GM11168 (cell line): ENCODE measurements at regions not wholly inside any gene's neighbourhood (a gene's known extent, or its start where the extent isn't known, plus 50 kb on each side); places are given as distances from the start of the nearest gene placed in this dataset.
"Not testable (repeated sequence)": the region's sequence is repeated elsewhere in the genome, so short reads cannot be mapped to it uniquely, and the experiment has no call there.

Experiments
- in situ Hi-C: fragments of 300-500 bp; cut with MboI; formaldehyde crosslinking; loops from one replicate; pipeline ENCODE4 v1.12.0; 2022; ENCODE audit warnings: low sequenced_read_pairs; ENCODE audit not compliant: unreplicated experiment

GRCh38 chr19:13712767-13713201, 51.5 kb upstream of the MRI1 start:
- in situ Hi-C loops = loop anchor here (10.0 kb wide), 1 partner anchor 108 kb away; no protein-coding TSS in a partner anchor

- in situ Hi-C loops = no loop called here
Measured at GRCh38 chr19:13707915-13708314, 56.4 kb upstream of the MRI1 start.

DNA sequence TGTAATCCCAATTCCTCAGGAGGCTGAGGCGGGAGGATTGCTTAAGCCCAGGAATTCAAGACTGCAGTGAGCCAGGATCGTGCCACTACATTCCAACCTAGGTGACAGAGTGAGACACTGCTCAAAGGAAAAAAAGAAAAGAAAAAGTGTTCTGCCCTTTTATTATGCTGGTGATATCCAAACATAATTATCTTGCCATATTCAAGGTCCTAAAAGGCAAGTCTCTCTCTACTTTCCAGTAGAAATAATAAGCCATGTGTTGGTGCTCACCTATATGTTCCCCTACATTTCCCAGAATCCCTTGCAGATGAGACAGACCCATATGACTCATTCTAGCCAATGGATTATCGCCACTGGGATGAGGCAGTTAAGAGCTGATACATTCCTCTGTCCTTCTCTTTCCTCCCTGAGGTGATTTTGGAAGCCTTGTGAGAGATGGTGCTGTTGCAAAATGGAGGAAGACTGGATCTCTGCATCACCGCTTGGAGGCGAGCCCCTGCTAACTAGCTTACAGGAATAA, 58.3 kb upstream of the MRI1 start:
- in situ Hi-C loops = no loop called here

- in situ Hi-C loops = no loop called here
Measured at GRCh38 chr19:13705201-13705600, 59.1 kb upstream of the MRI1 start.

- in situ Hi-C loops = no loop called here
Measured at GRCh38 chr19:13701624-13702023, 62.7 kb upstream of the MRI1 start.

DNA sequence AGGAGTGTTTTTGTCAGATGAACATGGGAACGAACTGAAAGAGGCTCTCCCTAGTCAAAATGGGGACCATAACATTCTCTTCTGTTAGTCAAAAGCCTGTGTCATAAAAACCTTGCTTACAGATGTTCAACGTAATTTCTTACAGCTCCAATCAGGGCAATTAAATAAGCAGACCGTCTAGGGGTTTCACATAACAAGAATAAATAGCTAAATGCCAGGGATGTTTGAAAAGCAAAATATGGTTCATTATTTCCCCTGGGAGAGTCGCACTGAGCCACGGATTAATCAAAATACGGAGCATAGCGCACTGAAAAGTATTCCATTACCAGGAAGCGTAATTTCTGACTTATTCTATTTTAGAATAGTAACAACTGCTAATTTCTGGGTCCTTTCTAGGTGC, 63.7 kb upstream of the MRI1 start:
- in situ Hi-C loops = no loop called here

DNA sequence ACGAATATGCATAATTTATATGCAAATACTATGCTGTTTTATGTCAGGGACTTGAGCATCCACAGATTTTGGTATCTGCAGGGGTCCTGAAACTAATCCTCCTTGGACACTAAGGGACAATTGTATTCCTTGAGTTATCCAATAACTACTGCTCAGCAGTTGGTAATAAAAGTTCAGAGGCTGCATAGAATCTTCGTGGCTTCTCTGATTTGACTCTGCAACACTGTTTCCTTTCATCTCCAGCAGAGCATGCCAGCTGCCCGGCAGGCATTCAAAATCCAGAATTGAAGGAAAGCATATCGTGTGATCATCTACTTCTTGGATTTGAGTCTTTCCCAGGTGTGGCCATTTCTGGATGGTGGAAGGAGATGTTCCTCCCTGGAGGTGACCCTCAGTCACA, 64.5 kb upstream of the MRI1 start:
- in situ Hi-C loops = no loop called here

- in situ Hi-C loops = no loop called here
Measured at GRCh38 chr19:13696839-13697238, 67.5 kb upstream of the MRI1 start.

- in situ Hi-C loops = no loop called here
Measured at GRCh38 chr19:13693889-13694288, 70.4 kb upstream of the MRI1 start.

DNA sequence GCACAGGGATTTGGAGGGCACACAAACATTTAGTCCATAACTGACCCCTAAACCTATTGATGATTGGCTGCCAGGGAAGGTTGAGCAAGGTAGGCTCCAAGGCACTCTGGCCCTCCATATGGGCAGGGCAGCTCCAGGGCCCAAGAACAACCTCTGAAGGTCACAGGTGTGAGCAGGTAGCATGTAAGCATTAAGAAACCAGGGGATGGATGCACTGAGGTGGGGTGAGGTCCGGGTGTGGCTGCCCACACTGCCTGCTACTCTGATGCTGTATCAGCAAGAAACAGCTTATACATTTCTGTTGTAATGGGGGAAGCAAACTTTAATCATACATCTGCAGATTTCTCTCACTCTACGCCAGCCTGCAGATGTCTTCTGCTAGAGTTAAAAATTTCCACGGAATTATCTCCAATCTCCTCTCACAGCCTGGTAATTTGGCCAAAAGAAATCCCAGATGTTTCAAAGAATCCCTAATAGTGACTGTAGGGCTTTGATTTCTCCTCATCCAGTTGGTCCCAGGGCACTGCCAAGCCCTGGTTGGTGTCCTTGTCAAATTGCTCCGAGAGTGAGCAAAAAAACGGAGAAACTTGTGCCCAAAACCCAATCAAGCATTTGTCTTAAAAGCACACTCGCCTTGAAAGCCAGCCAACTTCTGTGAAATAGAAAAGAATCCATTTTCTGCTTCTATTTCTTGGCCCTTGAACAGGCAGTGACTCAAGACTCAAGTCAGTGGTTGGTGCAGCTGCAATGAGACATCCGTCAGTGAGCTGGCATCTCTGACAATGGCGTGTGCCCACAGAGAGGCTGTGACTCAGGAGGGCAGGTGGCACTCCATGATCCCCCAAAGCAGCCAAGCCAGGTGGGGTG, 72.5 kb upstream of the MRI1 start:
- in situ Hi-C loops = no loop called here

- in situ Hi-C loops = no loop called here
Measured at GRCh38 chr19:13689085-13689484, 75.2 kb upstream of the MRI1 start.

DNA sequence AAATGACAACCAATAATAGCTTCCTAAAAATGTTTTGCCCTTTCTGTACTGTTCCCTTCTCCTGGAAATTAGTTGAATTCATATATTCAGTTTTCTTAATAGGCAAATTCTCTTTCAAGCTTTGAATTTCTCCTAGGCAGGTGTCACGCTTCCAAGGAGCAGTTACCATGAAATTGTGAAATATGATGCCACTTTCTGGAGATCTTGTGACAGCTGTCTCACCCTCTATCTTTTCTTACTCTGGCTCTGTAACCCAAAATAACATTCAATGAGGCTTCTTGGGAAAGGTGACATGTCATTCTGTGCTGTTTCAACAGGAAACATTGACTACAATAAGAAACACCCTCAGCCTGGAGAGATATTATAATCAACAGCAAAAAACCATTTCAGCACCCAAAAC, 80.3 kb upstream of the MRI1 start:
- in situ Hi-C loops = no loop called here

DNA sequence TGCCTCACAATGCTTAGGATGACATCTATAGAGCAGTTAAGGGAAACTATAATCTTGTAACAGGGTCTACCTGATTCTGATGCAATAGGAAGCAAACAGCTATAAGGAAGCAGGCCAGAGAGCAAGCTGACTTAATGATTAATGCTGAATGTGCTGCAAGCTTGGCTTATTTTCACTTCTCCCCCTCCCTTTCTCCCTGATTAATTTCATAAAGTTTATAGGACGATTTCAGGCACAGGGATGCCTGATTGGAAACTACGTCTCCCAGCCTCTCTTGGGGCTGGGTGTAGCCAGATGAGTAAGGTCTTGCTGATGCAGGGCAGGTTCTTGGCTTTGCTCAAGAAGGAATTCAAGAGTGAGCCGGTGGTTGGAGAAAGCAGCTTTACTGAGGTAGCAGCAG, 82.8 kb upstream of the MRI1 start:
- in situ Hi-C loops = no loop called here

DNA sequence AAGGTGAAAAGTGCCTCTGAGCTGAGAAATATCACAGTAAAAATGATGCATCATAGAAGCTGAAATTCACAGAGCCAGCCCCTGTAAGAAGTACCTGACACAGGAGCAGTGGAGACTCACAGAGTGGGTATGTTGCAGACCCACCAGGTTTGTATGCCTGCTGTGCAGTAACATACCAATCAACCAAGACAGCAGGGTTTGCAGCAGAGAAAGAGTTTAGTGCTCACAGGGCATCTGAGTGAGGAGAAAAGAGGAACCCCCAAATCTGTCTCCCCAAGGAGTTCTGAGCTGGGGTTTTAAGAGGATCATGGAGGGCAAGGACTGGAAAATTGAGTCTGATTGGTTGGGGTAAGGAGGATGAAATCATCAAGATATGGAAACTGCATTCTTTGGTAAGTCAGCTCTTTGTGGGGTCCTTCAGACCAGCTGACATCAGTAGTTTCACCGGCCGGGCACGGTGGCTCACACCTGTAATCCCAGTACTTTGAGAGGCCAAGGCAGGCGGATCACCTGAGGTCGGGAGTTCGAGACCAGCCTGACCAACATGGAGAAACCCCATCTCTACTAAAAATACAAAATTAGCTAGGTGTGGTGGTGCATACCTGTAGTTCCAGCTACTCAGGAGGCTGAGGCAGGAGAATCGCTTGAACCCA, 83.5 kb upstream of the MRI1 start:
- in situ Hi-C loops = not testable (repeated sequence)

GRCh38 chr19:13676967-13677366, 87.4 kb upstream of the MRI1 start:
- in situ Hi-C loops = not testable (repeated sequence)

DNA sequence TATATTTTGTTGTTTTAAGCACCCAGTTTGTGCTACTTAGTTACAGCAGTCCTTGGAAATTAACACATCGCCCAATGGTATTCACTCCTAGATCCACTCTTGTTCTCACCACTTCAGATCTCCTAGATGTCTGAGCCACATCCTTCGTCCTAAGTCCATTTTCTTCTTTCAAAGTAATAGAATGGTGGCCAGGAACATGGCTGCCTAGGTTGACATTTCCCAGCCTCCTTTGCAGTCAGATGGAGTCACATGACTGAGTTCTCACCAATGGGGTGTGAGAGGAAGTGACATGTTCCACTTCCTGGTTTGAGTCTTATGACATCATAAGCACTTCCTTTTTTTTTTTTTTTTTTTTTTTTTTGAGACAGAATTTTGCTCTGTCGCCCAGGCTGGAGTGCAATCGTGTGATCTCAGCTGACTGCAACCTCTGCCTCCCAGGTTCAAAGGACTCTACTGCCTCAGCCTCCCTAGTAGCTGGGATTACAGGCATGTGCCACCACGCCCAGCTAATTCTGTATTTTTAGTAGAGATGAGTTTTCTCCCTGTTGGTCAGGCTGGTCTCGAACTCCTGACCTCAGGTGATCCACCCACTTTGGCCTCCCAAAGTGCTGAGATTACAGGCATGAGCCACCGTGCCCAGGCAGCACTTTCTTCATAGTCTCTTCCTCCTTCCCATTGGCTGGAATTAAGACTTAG, 91.7 kb upstream of the MRI1 start:
- in situ Hi-C loops = not testable (repeated sequence)

- in situ Hi-C loops = no loop called here
Measured at GRCh38 chr19:13670846-13671245, 93.5 kb upstream of the MRI1 start.

DNA sequence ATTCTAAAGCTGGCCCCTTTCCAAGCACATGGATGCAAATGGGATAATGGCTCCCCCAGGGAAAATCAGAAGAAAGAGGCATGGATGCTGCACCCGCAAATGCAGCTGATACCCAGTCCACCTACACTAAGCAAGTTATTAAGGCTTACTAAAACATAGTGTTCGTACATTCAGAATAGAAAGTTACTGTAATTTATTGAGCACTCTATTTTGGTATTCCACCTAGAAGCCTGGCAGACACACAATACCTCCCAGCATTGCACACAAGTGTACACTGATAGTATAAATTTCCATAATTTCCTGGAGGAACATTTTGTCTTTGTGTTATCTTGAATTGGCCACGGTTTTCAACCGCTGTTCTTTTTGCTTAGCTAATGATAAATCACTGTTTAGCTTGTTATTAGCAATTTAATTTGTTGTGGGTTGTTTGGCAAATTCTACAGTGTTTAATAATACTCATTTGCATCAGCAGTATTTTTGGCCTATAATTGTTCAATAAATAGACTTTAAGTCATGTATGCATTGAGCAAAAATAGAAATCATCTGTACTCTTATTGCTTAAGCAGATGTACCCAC, 94.5 kb upstream of the MRI1 start:
- in situ Hi-C loops = no loop called here

GRCh38 chr19:13668964-13669363, 95.4 kb upstream of the MRI1 start:
- in situ Hi-C loops = no loop called here

GRCh38 chr19:13666165-13666564, 98.2 kb upstream of the MRI1 start:
- in situ Hi-C loops = no loop called here
